PC-9 (cell line): ENCODE measurements at regions not wholly inside any gene's neighbourhood (a gene's known extent, or its start where the extent isn't known, plus 50 kb on each side); places are given as distances from the start of the nearest gene placed in this dataset.

ENCODE experiments used
- BruUV-seq: library from RNA; stranded (reverse); fragments of 400-500 nt; replicated peaks from 2 replicates; lab custom pipeline; 2021; lab: Mats Ljungman, UMichigan
- CTCF ChIA-PET: fragments of 300-600 bp; sonication (Branson Sonifier 250); formaldehyde crosslinking; loops from one replicate; lab custom pipeline; 2022; ENCODE audit warnings: antibody characterized with exemption; lab: Charles Lee
- POLR2A ChIA-PET: fragments of 300-600 bp; sonication (Branson Sonifier 250); formaldehyde crosslinking; loops from one replicate; lab custom pipeline; 2022; ENCODE audit warnings: antibody characterized with exemption; ENCODE audit not compliant: unreplicated experiment; lab: Charles Lee
- DNase-seq, 2 experiments: peaks; one replicate each; pipeline versions ENCODE4 v3.0.0 to v3.0.0-alpha.2; 2015 to 2022; ENCODE audit warnings: mixed read lengths in 1 of 2
- H2AFZ ChIP-seq: fragments of 200-600 bp; sonication (generic); 2 replicates; pipeline ENCODE4 v1.8.1; 2017; ENCODE audit warnings: antibody characterized with exemption
- H3F3A ChIP-seq: fragments of 200-600 bp; sonication (generic); 2 replicates; pipeline ENCODE4 v1.8.1; 2017; ENCODE audit warnings: antibody characterized with exemption, mild to moderate bottlenecking, low read depth; ENCODE audit not compliant: insufficient read depth
- H3K27ac ChIP-seq: fragments of 200-600 bp; sonication (generic); 2 replicates; pipeline ENCODE4 v1.6.1; 2016; ENCODE audit warnings: mixed run types
- H3K27me3 ChIP-seq: fragments of 200-600 bp; sonication (generic); 2 replicates; pipeline ENCODE4 v1.6.1; 2016; ENCODE audit warnings: low read depth, mixed run types; ENCODE audit not compliant: insufficient read depth
- H3K36me3 ChIP-seq: fragments of 200-600 bp; sonication (generic); 2 replicates; pipeline ENCODE4 v1.6.1; 2016; ENCODE audit warnings: low read depth, mixed run types
- H3K4me1 ChIP-seq: fragments of 200-600 bp; sonication (generic); replicated peaks from 2 replicates; pipeline ENCODE4 v1.6.1; 2016; ENCODE audit warnings: mixed run types; ENCODE audit not compliant: insufficient read depth
- H3K4me2 ChIP-seq: fragments of 200-600 bp; sonication (generic); 2 replicates; pipeline ENCODE4 v1.6.1; 2017; ENCODE audit warnings: mixed run types
- H3K4me3 ChIP-seq: fragments of 200-600 bp; sonication (generic); 2 replicates; pipeline ENCODE4 v1.6.1; 2016; ENCODE audit warnings: mixed run types
- H3K79me2 ChIP-seq: fragments of 200-600 bp; sonication (generic); 2 replicates; pipeline ENCODE4 v1.6.1; 2017; ENCODE audit warnings: low read depth, mixed run types
- H3K9me2 ChIP-seq: fragments of 200-600 bp; sonication (generic); 2 replicates; pipeline ENCODE4 v1.8.1; 2017; ENCODE audit warnings: mild to moderate bottlenecking; ENCODE audit not compliant: insufficient read depth
- H3K9me3 ChIP-seq: fragments of 200-600 bp; sonication (generic); 2 replicates; pipeline ENCODE4 v1.8.1; 2016; ENCODE audit warnings: low read depth; ENCODE audit not compliant: insufficient read depth
- H4K20me1 ChIP-seq: fragments of 200-600 bp; sonication (generic); 2 replicates; pipeline ENCODE4 v1.8.1; 2017; ENCODE audit not compliant: insufficient read depth
- EZH2 ChIP-seq: fragments of 200-600 bp; sonication (generic); IDR thresholded peaks from 2 replicates; pipeline ENCODE4 v1.8.0; 2017; ENCODE audit warnings: antibody characterized with exemption, low read depth
- intact Hi-C: fragments of 100-400 bp; cut with micrococcal nuclease; formaldehyde crosslinking; loops from one replicate; pipeline ENCODE4 v1.10.0; 2022; ENCODE audit not compliant: unreplicated experiment
- TF ChIP-seq, protein P1 (sequence below): fragments of 200-600 bp; sonication (generic); conservative IDR thresholded peaks from 2 replicates; pipeline ENCODE4 v1.6.1; 2017; ENCODE audit warnings: mixed run types, antibody characterized with exemption, mild to moderate bottlenecking, moderate library complexity

DNA sequence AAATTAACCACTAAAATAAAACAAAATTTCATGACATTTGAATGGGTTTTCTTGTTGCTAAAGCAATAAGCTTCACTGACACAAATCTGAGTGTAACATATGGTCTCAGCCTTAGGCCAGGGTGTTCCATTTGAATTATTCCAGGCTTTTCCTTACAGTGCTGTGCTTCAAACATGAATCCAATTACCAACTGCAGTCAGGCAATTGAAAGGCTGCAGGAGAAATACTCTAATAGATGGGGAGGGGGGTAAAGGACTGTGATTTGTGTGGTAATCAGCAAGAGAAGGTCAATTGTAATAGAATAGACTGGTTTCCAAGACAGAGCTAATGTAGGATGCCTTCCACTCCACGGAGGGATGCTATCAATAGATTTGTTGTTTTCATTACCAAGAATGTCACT, 466.7 kb downstream of the C3orf38 start:
- TF ChIP-seq EZH2, result no peak
- TF ChIP-seq, protein P1, sequence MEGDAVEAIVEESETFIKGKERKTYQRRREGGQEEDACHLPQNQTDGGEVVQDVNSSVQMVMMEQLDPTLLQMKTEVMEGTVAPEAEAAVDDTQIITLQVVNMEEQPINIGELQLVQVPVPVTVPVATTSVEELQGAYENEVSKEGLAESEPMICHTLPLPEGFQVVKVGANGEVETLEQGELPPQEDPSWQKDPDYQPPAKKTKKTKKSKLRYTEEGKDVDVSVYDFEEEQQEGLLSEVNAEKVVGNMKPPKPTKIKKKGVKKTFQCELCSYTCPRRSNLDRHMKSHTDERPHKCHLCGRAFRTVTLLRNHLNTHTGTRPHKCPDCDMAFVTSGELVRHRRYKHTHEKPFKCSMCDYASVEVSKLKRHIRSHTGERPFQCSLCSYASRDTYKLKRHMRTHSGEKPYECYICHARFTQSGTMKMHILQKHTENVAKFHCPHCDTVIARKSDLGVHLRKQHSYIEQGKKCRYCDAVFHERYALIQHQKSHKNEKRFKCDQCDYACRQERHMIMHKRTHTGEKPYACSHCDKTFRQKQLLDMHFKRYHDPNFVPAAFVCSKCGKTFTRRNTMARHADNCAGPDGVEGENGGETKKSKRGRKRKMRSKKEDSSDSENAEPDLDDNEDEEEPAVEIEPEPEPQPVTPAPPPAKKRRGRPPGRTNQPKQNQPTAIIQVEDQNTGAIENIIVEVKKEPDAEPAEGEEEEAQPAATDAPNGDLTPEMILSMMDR, result no peak
- no TSS peak for BruUV-seq
- DNase-seq, result no peak

DNA sequence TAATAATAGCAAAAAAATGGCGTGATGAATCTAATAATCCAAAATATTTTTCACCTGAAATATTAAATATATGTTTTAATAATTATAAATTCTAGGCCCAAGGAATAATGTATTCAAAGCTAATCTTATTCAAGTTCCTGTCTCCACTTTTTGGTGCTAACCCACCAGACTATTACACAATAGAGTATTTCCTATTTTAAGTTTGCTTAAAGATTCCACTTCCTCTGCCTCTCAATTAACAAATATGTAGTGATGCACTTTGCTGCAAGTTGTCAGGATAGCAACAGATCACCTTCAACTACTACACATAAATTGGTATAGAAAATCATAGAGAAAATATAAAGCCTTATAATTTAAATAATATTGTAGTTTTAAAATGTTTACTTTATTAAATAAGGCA, 467.5 kb downstream of the C3orf38 start:
- CTCF ChIA-PET, result no interaction called here
- no peak overlapping the region for H3K4me3 ChIP-seq

More for the DNA sequence above, 466.7 kb downstream of the C3orf38 start:
- ChIA-PET POLR2A (no interaction called here), CTCF (no interaction called here)
- H3K9me2 ChIP-seq, result no peaks in the 10 kb centered on the region
- no peak overlapping the region for H3K4me3 ChIP-seq
- no peaks in the 10 kb centered on the region for H3K4me1 ChIP-seq
- H3K9me3 ChIP-seq, result no peaks in the 10 kb centered on the region
- no peak overlapping the region for H3K27ac ChIP-seq
- H4K20me1 ChIP-seq, result no peaks in the 10 kb centered on the region
- intact Hi-C loops, result no loop called here
- H3K36me3 ChIP-seq, result no peaks in the 10 kb centered on the region
- no peak overlapping the region for H2AFZ ChIP-seq
- no peaks in the 10 kb centered on the region for H3K79me2 ChIP-seq
- no peaks in the 10 kb centered on the region for H3F3A ChIP-seq
- H3K4me2 ChIP-seq, result no peak overlapping the region
- no peaks in the 10 kb centered on the region for H3K27me3 ChIP-seq

DNA sequence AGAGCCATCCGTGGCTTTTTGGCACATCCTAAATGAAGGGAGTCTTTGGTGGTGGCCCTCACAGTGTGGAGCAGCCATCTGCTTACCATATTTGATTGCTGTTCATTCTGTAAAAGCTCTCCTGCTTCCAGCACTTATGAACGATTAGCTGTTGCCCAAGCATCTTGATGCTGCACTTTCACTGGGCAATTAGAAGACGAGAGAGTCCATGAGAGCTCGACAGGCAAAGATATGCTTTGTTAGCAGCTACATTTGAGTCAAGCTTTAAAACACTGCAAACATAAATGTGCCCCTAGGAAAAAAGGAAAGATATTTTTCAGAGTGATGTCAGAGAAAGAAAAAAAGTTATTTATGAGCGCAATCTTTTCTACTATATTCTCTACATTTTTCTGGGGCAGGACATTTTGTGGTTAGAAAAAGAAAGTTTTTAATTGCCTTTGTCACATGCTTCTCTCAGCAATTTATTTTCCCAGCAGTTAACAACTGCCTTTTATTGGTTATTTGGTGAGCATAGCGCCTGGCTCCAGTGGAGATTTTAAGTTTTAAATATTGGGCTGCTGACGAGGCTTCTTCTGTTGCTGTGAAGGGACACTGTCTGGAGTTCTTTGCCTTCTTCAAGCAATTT, 468.4 kb downstream of the C3orf38 start:
- H3K79me2 ChIP-seq, result no peaks in the 10 kb centered on the region
- no TSS peak for BruUV-seq
- no peaks in the 10 kb centered on the region for H3F3A ChIP-seq
- H3K9me3 ChIP-seq, result no peaks in the 10 kb centered on the region
- no peak overlapping the region for H3K4me2 ChIP-seq
- CTCF ChIA-PET, result no interaction called here
- H3K36me3 ChIP-seq, result no peaks in the 10 kb centered on the region
- no peaks in the 10 kb centered on the region for H3K4me1 ChIP-seq
- H3K27ac ChIP-seq, result no peak overlapping the region
- no peak overlapping the region for H2AFZ ChIP-seq
- no peak for TF ChIP-seq EZH2
- TF ChIP-seq, protein P1, result no peak
- POLR2A ChIA-PET, result no interaction called here
- intact Hi-C loops, result no loop called here
- no peaks in the 10 kb centered on the region for H3K9me2 ChIP-seq
- no peak for DNase-seq
- no peak overlapping the region for H3K4me3 ChIP-seq
- H3K27me3 ChIP-seq, result no peaks in the 10 kb centered on the region
- H4K20me1 ChIP-seq, result no peaks in the 10 kb centered on the region

More for the DNA sequence above, 467.5 kb downstream of the C3orf38 start:
- Histone ChIP-seq H3F3A (no peaks in the 10 kb centered on the region), H3K27me3 (no peaks in the 10 kb centered on the region), H3K9me3 (no peaks in the 10 kb centered on the region), H2AFZ (no peak overlapping the region), H3K27ac (no peak overlapping the region), H3K4me2 (no peak overlapping the region), H3K79me2 (no peaks in the 10 kb centered on the region), H3K4me1 (no peaks in the 10 kb centered on the region), H3K9me2 (no peaks in the 10 kb centered on the region), H3K36me3 (no peaks in the 10 kb centered on the region), H4K20me1 (no peaks in the 10 kb centered on the region)
- intact Hi-C loops, result no loop called here
- POLR2A ChIA-PET, result no interaction called here
- DNase-seq, result no peak
- TF ChIP-seq, protein P1, result no peak
- no peak for TF ChIP-seq EZH2
- no TSS peak for BruUV-seq
